ENCODE measurements at regions not wholly inside any gene's neighbourhood (a gene's known extent, or its start where the extent isn't known, plus 50 kb on each side); places are given as distances from the start of the nearest gene placed in this dataset.

DNA sequence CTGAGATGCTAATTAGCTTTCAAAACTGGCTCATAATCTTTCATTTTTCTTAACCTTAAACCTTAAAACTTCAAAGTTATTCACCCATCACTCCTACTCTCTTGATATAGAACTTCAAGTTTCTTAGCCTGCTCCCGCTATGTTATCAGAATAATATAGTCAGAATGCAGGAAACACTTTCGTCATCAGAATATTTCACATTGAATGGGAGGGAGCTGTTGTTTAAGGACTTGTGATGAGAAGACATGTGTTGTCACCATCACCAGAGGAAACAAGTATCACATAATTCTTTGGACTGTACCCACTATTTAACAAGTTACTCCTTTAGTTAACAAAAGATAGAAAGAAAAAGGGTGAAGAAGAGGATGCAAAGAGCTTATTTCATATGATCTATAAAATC is 65.0 kb upstream of the FNDC3A start:
- H3K27me3 Mint-ChIP-seq: peaks cover 6% of the 10 kb centered on the region
- H3K4me3 Mint-ChIP-seq: no peak overlapping the region
- ATAC-seq: no peak
- DNase-seq: no peak
- peaks cover 6 to 9% of the 10 kb centered on the region in 2 donors for H3K9me3 Mint-ChIP-seq
- H3K4me1 Mint-ChIP-seq: no peaks in the 10 kb centered on the region
- no peak overlapping the region for H3K27ac Mint-ChIP-seq

DNA sequence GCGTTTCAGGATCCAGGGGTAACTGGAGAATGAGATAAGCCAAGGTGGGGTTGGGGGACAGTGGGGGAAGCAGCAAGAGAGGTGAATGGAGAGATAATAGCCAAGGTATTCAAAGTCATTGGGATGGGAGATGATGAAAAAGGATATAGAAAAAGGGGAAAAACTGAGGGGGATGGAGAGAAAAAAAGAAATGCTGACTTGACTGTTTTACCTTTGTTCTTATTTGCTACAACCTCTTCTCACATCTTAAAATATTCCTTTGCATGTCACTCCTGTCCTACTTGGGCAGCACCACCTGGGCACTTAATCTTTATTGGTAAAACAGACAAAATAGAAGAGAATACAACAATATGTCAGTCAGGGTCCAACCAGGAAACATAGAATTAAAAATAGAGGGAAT is 56.0 kb upstream of the FNDC3A start:
- no peaks in the 10 kb centered on the region for H3K4me1 Mint-ChIP-seq
- no peak for DNase-seq
- no peak overlapping the region for H3K27ac Mint-ChIP-seq
- H3K27me3 Mint-ChIP-seq: peaks cover 14% of the 10 kb centered on the region
- H3K9me3 Mint-ChIP-seq: peaks cover 11 to 22% of the 10 kb centered on the region in 2 donors
- no peak for ATAC-seq
- no peak overlapping the region for H3K4me3 Mint-ChIP-seq

DNA sequence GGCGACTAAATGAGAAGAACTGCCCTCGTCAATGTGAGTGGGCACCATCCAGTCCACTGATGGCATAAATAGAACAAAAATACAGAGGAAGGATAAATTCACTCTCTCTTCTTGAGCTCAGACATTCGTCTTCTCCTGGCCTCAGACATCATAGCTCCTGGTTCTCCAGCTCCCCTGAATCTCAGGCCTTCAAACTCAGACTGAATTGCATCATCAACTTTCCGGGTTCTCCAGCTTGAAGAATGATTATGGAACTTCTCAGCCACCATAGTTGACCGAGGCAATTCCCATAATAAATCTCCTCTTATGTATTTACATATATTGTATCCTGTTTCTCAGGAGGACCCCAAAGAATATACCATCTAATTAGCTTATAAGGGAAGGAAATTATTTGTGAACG is 55.0 kb upstream of the FNDC3A start:
- ATAC-seq (no peak), DNase-seq (no peak)
- Mint-ChIP-seq H3K27me3 (peaks cover 14% of the 10 kb centered on the region), H3K4me1 (no peaks in the 10 kb centered on the region), H3K9me3 (peaks cover 6 to 16% of the 10 kb centered on the region in 2 donors), H3K4me3 (no peak overlapping the region), H3K27ac (no peak overlapping the region)

DNA sequence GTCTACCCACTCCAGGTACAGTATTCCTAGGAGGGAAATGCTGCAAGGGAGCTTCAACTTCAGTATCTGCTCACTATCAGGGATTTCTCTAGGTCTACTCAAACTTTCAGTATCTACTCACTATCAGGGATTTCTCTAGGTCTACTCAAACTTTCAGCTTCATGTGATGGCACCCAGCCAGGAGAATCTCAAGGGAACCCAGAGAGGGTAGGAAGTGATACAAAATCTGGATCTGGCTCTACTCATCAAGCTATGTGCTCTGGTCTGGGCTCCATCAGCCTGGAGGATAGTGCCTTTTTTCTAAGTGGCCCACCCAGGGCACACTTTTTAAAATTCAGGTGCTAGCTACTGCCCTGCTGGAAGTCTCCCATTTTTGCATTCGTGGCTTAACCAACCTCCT is 52.3 kb upstream of the FNDC3A start:
- H3K27ac Mint-ChIP-seq: no peak overlapping the region
- peaks cover 7% of the 10 kb centered on the region for H3K27me3 Mint-ChIP-seq
- no peaks in the 10 kb centered on the region for H3K4me1 Mint-ChIP-seq
- ATAC-seq (no peak), DNase-seq (no peak)
- peaks cover 5 to 6% of the 10 kb centered on the region in 2 donors for H3K9me3 Mint-ChIP-seq
- no peak overlapping the region for H3K4me3 Mint-ChIP-seq

DNA sequence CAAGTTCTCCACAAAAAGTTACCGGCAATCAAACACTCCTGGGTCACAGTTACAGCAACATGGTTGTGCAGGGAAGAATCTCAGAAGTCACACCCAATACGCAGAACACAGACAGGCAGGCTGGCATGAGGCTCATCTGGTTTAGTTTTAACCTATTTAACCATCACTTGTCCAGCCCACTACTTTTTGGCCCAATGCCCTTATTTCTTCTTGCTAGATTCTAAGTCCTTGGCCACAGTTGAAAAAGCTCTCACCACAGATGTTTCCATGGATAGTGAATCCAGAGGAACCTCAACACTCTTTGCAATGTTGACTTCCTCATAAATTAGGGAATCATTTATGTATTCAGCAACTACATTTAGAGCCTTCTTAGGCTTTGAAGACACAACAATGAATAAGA is 50.7 kb upstream of the FNDC3A start:
- DNase-seq (no peak), ATAC-seq (no peak)
- H3K27me3 Mint-ChIP-seq: peaks cover 7% of the 10 kb centered on the region
- no peak overlapping the region for H3K4me3 Mint-ChIP-seq
- H3K27ac Mint-ChIP-seq: no peak overlapping the region
- H3K4me1 Mint-ChIP-seq: no peaks in the 10 kb centered on the region
- H3K9me3 Mint-ChIP-seq: peaks cover 0 to 6% of the 10 kb centered on the region in 2 donors
